ENCODE measurements at regions not wholly inside any gene's neighbourhood (a gene's known extent, or its start where the extent isn't known, plus 50 kb on each side); places are given as distances from the start of the nearest gene placed in this dataset.

DNA sequence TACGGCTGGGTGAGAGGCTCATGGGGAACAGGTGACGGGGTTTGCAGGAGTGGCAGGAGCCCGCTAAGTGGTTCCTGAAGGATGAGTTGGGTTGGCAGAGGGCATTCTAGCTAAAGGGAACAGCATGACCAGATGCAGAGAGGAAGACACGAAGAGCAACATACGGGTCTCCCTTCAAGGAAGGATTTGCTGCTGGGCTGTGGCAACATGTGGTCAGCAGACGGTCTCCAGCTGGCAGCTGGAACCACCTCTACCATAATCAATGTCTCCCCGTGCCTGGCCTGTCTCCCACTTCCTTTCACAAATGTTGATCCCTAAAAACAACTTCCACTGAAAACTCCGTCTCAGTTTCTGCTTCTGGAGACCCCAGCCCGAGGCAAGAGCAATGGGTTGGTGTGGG is 80.6 kb upstream of the SULF2 start (continued):
- TF ChIP-seq, protein P1, sequence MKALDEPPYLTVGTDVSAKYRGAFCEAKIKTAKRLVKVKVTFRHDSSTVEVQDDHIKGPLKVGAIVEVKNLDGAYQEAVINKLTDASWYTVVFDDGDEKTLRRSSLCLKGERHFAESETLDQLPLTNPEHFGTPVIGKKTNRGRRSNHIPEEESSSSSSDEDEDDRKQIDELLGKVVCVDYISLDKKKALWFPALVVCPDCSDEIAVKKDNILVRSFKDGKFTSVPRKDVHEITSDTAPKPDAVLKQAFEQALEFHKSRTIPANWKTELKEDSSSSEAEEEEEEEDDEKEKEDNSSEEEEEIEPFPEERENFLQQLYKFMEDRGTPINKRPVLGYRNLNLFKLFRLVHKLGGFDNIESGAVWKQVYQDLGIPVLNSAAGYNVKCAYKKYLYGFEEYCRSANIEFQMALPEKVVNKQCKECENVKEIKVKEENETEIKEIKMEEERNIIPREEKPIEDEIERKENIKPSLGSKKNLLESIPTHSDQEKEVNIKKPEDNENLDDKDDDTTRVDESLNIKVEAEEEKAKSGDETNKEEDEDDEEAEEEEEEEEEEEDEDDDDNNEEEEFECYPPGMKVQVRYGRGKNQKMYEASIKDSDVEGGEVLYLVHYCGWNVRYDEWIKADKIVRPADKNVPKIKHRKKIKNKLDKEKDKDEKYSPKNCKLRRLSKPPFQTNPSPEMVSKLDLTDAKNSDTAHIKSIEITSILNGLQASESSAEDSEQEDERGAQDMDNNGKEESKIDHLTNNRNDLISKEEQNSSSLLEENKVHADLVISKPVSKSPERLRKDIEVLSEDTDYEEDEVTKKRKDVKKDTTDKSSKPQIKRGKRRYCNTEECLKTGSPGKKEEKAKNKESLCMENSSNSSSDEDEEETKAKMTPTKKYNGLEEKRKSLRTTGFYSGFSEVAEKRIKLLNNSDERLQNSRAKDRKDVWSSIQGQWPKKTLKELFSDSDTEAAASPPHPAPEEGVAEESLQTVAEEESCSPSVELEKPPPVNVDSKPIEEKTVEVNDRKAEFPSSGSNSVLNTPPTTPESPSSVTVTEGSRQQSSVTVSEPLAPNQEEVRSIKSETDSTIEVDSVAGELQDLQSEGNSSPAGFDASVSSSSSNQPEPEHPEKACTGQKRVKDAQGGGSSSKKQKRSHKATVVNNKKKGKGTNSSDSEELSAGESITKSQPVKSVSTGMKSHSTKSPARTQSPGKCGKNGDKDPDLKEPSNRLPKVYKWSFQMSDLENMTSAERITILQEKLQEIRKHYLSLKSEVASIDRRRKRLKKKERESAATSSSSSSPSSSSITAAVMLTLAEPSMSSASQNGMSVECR (CRISPR knock-in tag; IDR thresholded peaks at IDR 0.05; ENCODE audit: borderline replicate concordance), result no peak
- TF ChIP-seq ZMAT4 (CRISPR knock-in tag; IDR thresholded peaks at IDR 0.05), result no peak
- no peak for TF ChIP-seq CBFB (CRISPR knock-in tag; IDR thresholded peaks at IDR 0.05; ENCODE audit: low read depth)
- TF ChIP-seq, protein P2, sequence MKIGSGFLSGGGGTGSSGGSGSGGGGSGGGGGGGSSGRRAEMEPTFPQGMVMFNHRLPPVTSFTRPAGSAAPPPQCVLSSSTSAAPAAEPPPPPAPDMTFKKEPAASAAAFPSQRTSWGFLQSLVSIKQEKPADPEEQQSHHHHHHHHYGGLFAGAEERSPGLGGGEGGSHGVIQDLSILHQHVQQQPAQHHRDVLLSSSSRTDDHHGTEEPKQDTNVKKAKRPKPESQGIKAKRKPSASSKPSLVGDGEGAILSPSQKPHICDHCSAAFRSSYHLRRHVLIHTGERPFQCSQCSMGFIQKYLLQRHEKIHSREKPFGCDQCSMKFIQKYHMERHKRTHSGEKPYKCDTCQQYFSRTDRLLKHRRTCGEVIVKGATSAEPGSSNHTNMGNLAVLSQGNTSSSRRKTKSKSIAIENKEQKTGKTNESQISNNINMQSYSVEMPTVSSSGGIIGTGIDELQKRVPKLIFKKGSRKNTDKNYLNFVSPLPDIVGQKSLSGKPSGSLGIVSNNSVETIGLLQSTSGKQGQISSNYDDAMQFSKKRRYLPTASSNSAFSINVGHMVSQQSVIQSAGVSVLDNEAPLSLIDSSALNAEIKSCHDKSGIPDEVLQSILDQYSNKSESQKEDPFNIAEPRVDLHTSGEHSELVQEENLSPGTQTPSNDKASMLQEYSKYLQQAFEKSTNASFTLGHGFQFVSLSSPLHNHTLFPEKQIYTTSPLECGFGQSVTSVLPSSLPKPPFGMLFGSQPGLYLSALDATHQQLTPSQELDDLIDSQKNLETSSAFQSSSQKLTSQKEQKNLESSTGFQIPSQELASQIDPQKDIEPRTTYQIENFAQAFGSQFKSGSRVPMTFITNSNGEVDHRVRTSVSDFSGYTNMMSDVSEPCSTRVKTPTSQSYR (CRISPR knock-in tag; IDR thresholded peaks at IDR 0.05), result no peak
- TF ChIP-seq EMX1 (CRISPR knock-in tag; IDR thresholded peaks at IDR 0.05), result no peak

- Mint-ChIP-seq H3K4me3 (no peak overlapping the region), H3K9me3 (peaks cover 9% of the 10 kb centered on the region), H3K36me3 (no peaks in the 10 kb centered on the region), H3K4me1 (0 out of 2 replicates have a peak, but pooled peaks cover 7% of the 10 kb centered on the region), H3K27ac (no peak overlapping the region), H3K27me3 (ENCODE audit: low read depth) (no peaks in the 10 kb centered on the region)
- no peak for ATAC-seq
- CTCF ChIA-PET, result no interaction called here
- TF ChIP-seq, protein P3, sequence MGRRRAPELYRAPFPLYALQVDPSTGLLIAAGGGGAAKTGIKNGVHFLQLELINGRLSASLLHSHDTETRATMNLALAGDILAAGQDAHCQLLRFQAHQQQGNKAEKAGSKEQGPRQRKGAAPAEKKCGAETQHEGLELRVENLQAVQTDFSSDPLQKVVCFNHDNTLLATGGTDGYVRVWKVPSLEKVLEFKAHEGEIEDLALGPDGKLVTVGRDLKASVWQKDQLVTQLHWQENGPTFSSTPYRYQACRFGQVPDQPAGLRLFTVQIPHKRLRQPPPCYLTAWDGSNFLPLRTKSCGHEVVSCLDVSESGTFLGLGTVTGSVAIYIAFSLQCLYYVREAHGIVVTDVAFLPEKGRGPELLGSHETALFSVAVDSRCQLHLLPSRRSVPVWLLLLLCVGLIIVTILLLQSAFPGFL (CRISPR knock-in tag; IDR thresholded peaks at IDR 0.05; ENCODE audit: borderline replicate concordance), result no peak
- TF ChIP-seq NFYB (CRISPR knock-in tag; conservative IDR thresholded peaks at IDR 0.05; ENCODE audit: low read depth), result no peak
- TF ChIP-seq ZNF121 (CRISPR knock-in tag; IDR thresholded peaks at IDR 0.05), result no peak
- TF ChIP-seq ZSCAN18 (CRISPR knock-in tag; IDR thresholded peaks at IDR 0.05), result no peak
- TF ChIP-seq, protein P4, sequence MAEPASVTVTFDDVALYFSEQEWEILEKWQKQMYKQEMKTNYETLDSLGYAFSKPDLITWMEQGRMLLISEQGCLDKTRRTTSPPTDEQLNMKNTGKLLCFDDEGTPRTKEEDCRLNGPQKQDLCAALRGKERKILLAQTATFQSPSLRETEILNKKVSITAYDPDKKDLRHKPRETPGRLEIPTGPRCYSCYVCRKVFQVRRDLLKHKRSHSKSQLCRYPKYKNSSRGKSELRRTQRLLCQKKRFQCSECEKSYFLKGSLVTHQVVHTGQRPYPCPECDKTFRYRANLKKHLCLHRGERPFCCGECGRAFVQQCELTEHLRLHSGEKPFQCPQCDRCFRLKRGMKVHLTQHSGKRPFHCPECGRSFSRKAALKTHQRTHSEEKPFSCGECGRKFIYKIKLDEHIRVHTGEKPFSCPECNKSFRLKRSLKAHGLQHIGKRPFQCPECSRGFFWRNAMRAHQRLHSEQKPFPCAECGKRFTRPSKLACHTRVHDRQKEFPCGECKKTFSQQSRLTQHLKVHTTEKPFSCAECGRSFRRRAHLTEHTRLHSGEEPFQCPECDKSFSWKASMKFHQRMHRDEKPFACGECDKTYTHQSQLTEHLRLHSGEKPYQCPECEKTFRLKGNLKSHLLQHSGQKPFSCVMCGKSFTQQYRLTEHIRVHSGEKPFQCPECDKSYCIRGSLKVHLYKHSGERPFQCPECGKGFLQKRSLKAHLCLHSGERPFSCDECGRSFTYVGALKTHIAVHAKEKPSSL (CRISPR knock-in tag; conservative IDR thresholded peaks at IDR 0.05), result no peak
- no peak for TF ChIP-seq TP53 (CRISPR knock-in tag; IDR thresholded peaks at IDR 0.05)
- no peak for TF ChIP-seq TEAD4 (CRISPR knock-in tag; IDR thresholded peaks at IDR 0.05)
- no peak for TF ChIP-seq ATF1 (CRISPR knock-in tag; IDR thresholded peaks at IDR 0.05)
- TF ChIP-seq, protein P5, sequence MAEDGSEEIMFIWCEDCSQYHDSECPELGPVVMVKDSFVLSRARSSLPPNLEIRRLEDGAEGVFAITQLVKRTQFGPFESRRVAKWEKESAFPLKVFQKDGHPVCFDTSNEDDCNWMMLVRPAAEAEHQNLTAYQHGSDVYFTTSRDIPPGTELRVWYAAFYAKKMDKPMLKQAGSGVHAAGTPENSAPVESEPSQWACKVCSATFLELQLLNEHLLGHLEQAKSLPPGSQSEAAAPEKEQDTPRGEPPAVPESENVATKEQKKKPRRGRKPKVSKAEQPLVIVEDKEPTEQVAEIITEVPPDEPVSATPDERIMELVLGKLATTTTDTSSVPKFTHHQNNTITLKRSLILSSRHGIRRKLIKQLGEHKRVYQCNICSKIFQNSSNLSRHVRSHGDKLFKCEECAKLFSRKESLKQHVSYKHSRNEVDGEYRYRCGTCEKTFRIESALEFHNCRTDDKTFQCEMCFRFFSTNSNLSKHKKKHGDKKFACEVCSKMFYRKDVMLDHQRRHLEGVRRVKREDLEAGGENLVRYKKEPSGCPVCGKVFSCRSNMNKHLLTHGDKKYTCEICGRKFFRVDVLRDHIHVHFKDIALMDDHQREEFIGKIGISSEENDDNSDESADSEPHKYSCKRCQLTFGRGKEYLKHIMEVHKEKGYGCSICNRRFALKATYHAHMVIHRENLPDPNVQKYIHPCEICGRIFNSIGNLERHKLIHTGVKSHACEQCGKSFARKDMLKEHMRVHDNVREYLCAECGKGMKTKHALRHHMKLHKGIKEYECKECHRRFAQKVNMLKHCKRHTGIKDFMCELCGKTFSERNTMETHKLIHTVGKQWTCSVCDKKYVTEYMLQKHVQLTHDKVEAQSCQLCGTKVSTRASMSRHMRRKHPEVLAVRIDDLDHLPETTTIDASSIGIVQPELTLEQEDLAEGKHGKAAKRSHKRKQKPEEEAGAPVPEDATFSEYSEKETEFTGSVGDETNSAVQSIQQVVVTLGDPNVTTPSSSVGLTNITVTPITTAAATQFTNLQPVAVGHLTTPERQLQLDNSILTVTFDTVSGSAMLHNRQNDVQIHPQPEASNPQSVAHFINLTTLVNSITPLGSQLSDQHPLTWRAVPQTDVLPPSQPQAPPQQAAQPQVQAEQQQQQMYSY (CRISPR knock-in tag; IDR thresholded peaks at IDR 0.05), result no peak
- TF ChIP-seq ZNF671 (CRISPR knock-in tag; IDR thresholded peaks at IDR 0.05), result no peak
- no peak for TF ChIP-seq NFE2L1 (CRISPR knock-in tag; IDR thresholded peaks at IDR 0.05)
- no peak for TF ChIP-seq ZMAT4 (CRISPR knock-in tag; IDR thresholded peaks at IDR 0.05)
- TF ChIP-seq ZNF219 (CRISPR knock-in tag; IDR thresholded peaks at IDR 0.05; ENCODE audit: borderline replicate concordance), result no peak
- TF ChIP-seq SMAD4 (CRISPR knock-in tag; IDR thresholded peaks at IDR 0.05), result no peak
- TF ChIP-seq OVOL2 (CRISPR knock-in tag; IDR thresholded peaks at IDR 0.05; ENCODE audit: borderline replicate concordance), result no peak
- POLR2A ChIA-PET, result no interaction called here
- no peak for DNase-seq (ENCODE audit: low spot score)
Measured at GRCh38 chr20:47865451-47865850, 80.2 kb upstream of the SULF2 start.
